ENCODE measurements at regions not wholly inside any gene's neighbourhood (a gene's known extent, or its start where the extent isn't known, plus 50 kb on each side); places are given as distances from the start of the nearest gene placed in this dataset.
"Not testable (repeated sequence)": the region's sequence is repeated elsewhere in the genome, so short reads cannot be mapped to it uniquely, and the experiment has no call there.

DNA sequence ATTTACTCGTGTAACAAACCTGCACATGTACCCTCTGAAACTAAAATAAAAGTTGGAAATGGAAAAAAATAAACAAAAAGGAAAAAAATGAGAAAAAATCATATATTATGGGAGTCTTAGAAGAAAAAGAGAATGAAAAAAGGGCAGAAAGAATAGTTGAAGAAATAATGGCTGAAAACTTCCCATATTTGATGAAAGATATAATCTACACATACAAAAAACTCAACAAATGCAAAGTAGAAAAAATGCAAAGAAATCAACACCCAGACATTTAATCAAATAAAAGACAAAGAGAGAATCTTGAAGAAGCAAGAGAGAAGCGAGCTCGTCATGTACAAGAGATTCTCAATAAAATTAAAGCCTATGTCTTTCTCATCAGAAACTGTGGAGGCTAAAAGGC lies 73.8 kb downstream of the SLC25A46 start:
- no peak for DNase-seq

DNA sequence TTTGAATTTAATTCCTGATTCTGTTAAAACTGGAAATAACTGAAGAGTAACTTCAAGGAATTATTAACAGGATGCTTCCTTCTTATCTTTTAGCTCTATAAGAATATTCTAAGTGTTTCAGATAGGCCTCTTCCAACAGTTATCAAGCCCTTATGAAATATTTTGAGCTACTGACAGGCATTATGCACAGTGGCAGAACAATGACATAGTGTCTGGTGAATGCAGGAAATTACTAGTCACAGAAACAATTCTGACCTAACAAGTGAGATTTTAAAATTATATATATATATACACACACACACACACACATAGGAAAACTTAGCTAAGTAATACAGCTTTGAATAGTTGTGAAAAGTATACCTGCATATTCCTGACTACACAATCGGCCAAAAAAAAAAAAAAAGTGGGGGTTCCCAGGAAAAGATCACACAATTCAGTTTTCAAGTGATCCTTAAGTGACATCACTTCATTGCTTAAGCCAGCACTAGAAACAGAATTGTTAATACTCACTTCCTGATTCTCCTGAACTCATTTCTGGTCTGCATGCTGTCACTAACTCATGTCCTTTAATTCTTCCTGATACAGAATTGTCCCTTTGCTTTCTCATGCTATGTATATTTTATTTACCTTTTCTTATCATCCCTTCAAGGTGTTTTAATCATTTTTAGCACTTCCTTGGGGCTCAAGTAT lies 77.3 kb downstream of the SLC25A46 start:
- no peak for DNase-seq

DNA sequence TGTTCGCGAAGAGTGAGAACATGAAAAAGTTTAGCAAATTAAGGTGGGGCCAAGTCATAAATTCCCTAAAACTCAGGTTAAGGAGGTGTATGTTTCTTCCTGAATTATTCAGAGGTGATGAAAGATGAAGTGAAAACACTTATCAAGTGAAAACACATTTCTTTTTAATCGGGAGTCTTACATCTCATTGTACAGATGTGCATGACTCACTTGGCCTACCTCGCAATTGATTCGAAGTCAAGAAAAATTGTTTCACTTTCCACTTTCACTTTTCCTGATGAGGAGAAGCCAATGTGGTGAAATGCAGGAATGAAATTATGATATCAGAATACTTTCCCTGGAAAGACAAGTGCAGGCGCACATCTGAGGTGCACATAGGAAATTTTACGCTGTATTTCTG lies 78.7 kb downstream of the SLC25A46 start:
- no peak for DNase-seq

DNA sequence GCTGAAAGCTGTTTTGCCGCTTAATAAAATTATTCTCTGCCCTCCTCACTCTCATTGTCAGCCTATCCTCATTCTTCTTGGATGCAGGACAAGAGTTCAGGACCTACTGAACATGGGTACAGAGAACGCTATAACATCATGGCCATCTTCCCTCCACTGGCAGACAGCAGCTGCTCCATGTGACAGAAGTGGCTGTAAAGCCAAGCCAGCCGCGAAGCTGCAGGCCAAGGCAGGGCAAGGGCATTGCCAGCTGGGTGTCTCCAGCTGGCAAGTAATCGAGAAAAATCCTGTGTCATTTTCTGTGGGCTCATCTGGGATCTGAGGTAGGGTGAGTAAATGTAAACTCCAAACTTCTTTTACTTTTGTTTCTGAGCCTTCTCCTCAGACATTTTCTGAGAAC lies 84.8 kb downstream of the SLC25A46 start:
- DNase-seq = no peak

DNA sequence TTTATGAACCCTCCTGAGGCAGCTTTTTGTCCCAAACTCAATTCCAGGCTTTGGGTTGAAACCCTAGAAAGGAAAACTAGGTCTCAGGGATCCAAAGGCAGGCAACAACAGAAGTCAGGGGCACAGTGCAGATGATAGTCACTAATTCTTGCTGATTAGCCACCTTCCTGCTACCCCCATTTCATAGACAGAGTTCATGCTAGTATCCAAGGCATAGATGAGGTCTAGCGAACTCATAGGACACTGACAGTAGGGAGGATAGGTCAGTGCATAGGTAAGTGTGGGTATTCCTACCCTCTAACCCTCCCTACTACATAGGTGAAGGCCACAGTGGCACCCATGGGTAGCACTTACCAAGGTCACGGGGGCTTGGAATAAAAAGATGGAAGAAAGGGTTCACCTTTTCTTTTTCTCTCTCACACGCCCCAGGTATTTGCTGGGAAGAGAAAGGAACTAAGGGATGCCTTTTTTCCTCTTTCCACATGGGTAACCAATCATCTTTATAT lies 86.2 kb downstream of the SLC25A46 start:
- DNase-seq = no peak

DNA sequence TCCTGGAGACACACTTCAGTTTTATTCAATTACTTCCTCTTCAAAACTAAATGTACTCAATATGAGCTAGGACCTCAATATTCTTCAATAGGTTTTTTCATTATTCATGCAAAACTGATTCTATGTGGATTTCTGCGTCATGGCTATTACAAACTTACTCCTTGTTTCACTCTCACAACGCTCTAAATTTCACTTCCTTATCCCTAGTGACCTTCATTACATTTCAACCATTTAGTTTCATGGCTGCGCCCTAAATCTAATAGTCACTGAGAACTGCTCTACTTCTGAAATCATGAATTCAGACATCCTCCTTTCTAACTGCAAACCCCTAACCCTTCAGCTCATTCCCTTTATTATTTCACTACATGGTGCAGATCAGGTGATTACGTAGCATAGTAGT lies 93.9 kb downstream of the SLC25A46 start:
- no peak for DNase-seq

DNA sequence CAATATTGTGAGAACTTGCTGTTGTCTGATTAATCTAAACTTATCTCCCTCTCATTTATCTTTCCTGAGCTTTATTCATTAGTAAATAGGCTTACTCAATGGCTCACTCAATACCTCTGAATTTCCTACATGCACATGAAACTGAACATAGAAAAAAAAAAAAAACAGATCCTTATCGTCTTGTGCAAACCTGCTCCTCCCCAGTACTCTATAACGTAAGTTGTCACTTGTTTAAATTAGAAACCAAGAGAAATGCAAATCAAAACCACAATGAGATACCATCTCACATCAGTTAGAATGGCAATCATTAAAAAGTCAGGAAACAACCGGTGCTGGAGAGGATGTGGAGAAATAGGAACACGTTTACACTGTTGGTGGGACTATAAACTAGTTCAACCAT lies 96.1 kb downstream of the SLC25A46 start:
- not testable (repeated sequence) for DNase-seq

DNA sequence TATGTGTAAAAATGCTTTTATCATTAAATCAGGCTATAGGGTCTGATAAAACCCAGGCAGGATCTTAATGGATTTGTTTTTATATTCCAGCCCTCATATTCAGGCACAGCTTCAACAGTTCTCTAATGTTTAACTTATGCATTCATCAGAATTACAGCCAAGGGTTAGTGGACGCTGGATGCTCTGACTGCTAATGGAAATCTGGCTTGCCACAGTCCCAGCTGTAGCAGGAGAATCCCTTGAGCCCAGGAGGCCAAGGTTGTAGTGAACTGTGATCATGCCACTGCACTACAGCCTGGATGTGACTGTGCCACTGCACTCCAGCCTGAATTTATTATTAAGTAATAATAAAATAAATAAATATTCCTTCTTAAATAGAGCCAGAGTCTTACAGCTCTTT lies 98.0 kb downstream of the SLC25A46 start:
- no peak for DNase-seq

DNA sequence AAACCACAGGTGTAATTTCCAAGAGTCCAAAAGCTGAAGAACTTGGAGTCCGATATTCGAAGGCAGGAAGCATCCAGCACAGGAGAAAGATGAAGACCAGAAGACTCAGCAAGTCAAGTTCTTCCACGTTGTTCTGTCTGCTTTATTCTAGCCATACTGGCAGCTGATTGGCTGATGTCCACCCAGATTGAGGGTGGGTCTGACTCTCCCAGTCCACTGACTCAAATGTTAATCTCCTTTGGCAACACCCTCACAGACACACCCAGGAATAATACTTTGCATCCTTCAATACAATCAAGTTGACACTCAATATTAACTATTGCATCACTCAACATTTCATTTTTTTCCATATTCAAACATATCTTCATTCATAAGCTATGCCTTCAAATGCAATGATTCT lies 99.5 kb downstream of the SLC25A46 start:
- DNase-seq = not testable (repeated sequence)

DNA sequence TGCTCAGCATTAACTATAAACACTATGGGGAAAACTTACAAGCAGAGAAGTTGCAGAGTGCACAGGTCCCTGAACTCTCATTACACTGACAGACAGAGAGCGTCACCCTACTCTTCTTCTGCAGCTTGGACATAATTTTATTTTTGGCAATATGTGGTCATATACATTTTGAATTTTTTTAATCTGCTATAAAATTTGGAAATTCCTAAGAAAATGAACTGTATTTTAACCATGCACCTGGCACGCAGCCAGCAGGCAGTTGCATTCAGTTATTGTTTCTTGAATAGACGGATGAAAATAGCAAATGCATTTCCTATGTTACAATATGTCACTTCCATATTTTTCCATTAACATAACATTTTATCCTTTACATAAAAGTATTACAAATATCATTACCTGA lies 100.2 kb downstream of the SLC25A46 start:
- DNase-seq = no peak

DNA sequence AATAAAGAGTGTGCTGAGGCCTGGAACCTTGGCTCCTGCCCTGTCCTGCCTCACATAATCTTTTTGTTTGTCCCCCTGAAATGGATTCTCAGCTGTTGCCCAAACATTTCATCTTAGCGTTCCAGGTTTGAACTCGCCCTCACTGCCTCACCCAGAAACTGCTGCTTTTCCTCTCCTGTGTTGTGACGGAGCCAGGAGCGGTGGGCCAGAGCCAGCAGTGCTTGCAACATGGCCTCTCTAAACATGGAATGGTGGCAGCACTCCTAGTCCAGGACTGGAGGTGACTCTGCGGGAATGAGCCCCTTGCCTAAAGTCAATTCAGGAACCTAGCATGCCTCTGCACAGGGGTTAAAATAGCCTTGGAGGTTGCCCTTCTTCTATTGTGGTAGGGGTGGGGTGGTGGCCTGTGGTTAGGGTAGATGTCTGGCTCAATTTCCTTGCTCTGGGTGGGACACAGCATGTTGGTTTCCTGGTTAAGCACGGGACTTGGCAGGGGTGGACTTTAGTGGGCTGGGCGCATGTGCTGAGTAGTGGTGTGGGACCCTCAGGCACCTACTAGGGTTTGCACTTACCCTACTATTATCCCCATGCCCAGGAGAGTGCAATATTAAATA lies 101.6 kb downstream of the SLC25A46 start:
- no peak for DNase-seq

DNA sequence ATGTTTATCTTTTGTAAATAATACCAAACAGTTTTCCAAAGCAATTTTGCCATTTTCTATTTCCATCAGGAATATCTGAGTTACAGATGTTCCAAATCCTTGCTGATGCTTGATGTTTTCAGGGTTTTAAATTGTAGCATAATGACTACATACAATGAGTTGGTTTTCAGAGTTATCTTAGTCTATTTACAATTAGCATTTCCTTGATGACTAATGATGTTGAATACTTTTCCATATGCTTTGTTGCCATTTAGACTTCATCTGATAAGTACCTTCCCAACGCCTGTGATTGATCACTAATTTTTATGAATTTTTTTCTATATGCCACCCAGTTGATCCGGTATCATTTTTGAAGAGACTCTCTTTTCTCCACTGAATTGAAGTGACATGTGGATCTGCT lies 102.3 kb downstream of the SLC25A46 start:
- no peak for DNase-seq

DNA sequence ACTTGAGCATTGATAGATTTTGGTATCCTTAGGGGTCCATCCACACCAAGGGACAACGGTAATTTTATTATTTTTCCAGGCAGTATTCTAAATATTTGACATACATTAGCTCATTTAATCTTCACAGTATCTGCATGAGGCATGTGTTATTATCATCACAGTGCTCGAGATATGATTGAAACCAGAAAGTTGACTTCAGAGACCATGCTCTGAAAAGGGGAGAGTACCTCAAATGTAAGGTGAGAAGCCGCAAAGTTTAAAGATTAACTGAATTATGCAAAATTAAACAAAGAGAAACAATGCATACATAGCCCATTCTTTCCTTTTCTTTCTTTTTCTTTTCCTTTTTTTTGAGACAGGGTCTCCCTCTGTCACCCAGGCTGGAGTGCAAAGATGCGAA lies 104.1 kb downstream of the SLC25A46 start:
- no peak for DNase-seq

DNA sequence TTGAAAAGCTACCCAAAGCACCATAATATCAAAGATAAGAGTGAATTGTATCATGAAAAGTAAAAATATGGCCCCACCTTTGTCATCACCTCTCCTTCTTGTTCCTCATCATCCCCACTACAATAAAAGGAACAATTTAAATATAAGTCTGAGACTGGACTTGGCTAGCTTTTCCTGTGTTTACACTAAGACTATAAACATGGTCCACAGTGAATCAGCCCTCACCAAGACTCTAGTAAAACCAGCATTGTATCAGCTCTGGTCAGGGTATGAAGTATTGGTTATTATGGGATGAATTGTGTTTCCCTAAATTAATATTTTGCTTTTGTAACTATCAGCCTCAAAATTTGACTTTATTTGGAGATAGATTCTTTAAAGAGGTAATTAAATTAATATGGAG lies 105.4 kb downstream of the SLC25A46 start:
- no peak for DNase-seq

DNA sequence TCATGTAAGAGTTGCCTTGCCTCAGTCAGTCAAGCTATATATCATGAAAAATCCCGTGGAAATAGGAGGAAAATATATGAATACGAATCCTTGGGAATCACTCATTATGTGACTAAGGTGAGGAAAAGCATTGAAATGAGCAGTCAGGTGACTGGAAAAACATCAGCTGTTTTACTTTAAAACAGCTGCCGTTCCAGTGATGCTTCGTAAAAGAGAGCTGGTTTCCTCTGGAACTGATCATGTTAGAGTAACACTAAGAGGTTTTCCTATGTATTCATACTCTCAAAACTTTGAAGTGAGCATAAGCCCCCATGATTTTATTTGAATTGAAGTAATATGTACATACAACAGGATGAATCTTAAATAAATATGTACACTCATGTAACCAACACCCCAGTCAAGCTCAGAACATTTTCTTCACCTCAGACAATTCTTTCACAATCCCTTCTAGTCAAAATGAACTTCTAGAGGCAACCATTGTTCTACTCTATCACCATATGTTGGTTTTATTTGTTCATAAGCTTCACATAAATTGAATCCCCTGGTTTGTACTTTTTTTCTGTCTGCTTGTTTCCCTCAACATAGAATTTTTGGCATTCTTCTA lies 107.7 kb downstream of the SLC25A46 start:
- no peak for DNase-seq

DNA sequence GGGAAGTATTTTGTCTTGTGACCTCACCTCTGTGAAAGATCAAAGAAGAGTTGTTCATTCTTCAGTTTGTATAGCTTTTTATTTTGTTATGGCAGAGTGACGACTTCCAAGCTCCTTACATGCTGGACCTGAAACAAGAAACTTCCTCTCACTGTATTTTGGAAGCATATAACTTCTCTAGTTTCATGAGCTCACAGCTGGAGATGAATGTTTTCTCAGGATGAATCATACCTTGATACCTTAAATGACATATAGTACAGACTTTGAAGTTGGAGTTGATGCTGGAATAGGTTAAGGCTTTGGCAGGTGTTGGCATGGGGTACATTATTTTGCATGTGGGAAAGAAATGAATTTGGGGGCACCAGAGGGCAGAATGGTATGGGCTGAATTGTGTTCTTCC lies 112.5 kb downstream of the SLC25A46 start:
- no peak for DNase-seq

DNA sequence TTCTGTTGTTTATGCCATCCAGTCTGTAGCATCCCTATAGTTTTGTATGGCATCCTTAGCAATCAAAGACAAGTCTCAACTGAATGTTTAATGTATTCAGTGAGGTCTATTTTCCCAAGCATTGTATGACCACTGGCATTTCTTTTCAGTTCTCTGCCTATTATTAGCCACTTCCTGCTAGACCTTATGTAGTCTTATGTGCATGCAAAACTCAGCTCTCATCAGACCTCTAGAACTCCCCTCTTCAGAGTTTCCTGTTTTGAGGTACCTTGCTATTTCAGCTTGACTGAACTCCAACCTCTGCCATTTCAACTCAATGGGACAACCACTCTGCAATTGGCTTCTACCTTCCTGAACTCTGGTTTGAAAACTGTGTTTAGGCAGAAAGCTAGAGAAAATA lies 113.2 kb downstream of the SLC25A46 start:
- no peak for DNase-seq

DNA sequence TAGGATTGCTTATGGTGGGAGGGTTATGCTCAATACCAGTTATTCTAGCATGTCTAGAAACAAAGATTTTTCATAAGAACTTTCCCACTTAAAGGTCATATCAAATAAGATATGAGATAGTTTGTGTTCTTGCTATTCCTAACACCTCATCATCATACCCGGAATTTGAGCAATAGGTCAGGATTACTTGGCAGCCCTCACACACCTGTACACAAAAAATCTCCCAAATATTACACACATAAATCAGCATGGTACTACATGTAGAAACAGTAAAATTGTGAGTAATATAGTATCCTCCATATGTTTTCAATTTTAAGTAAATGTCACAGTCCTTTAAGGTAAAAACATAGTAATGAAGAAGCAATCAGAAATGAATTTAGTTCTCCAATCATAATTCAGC lies 113.7 kb downstream of the SLC25A46 start:
- no peak for DNase-seq

DNA sequence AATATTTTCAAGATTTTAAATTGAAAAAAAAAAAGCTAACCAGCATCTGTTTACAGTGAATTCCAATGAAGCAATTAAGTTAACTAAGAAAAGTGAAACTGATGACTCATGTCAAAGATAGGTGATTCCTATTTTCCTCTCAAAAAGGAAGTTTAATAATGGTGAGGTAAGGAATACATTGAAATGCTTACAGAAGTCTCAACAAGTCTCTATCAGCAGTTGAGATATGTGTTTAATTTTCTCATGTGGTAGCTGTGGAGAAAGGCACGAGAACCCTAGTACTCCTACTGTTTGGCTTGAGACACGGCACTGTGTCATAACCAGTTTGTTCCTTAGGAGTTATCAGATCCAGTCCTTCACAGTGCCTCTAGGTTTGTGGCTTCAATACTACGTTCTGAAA lies 114.5 kb downstream of the SLC25A46 start:
- DNase-seq = no peak

DNA sequence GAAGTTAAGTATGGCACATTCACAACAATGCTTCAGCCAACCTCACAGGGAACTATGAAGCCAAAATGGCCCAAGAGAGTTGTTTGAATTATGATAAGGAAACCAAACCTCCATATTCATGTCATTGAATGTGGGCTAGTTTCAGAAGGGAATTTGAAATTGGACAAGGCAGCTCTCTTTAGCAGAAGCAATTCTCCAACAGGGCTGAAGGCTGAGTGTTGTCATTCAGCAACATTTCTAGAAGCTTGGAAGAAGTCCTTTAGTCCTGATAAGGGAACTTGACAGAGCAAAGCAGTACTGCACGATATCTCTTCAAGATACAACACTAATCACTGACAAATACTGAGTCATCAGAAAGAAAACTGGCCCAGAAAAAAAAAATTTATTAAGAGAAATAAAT lies 115.4 kb downstream of the SLC25A46 start:
- no peak for DNase-seq

DNA sequence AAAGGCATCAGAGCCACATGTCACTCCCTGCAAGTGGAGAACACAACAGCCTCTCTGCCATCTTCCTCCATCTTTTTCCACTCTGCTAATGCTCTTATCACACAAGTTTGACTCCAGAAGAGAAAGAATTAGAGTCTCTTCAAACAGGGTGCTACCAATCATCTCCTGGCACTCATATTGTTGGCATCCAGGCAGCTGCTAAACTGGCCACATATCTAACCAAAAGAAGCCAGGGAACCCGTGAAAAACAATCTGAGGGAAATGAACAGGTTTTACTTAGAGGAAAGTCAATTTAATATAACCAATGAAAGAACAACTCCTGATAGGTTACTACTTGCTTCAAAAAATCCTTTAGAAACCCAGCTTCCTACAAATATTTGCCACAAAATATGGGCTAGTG lies 117.2 kb downstream of the SLC25A46 start:
- no peak for DNase-seq

DNA sequence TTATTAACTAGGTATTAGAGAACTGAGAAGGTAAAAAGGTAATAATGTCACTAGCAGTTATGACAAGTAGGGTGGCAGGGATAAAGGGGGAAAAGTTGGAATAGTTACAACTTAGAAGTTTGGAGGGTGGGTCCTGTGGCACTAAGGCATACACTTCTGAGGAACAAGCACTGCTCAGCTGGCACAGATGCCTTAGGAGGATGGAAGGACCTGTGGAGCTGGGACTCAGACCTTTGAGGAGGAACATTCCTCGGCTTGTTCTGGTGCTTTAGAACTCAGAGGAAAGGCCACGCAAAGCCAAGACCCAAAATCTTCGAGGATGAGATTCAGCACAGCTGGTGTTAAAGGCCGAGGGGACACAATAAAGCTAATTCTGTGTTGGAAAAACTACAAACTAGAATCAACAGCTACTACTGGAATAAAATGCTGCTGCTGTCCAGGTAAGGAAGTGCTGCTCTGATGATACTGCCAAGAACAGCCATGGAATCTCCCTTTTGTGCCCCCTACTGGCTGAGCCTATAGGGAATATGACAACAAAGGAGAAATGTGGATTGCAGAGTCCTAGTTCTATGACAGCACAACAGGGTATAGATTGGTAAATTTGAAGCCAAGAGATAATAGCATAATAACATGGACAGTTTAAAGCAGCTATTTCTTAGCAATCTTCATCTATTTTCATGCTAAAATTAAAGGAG lies 126.7 kb downstream of the SLC25A46 start:
- DNase-seq = peak; percentile 0

DNA sequence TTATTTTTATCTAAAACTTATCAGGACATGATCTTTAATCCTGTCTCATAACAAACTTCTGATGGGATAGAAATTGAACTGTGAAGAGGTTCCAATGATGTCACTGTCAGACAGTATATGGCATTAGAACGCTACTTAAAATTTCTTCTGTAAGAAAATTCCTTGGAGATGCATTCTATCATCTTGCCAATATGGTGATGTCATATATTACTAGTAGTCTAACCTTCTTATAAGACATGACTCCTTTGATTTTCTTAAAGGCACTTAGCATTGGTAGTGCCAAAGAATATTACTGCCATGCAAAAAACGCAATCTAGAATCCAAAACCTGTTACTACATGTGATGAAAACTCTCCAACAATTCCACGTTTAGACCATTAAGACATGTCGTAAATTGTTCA lies 131.1 kb downstream of the SLC25A46 start:
- no peak for DNase-seq

DNA sequence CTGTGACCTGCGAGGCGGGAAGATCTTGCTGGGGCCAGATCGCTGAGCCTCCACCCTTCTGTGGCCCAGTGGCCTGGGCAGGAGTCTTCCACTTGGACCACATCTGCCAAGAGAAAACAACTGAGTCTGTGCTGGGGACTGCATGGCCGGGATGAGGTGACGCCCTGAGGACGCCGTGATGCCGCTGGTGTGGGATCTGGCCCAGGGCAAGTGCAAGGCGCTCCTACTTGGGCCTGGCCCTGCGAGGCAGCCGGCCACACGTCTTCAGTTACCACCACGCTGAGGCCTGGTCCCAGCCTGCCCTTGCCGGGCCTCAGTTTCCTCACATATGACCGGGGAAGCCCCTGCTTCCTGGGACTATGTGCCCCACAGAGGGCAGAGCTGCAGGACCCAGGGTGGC lies 133.4 kb downstream of the SLC25A46 start:
- DNase-seq = no peak

All from NCI-H146 (cell line).